HG03354 (cell line): ENCODE measurements at regions not wholly inside any gene's neighbourhood (a gene's known extent, or its start where the extent isn't known, plus 50 kb on each side); places are given as distances from the start of the nearest gene placed in this dataset.
"Not testable (repeated sequence)": the region's sequence is repeated elsewhere in the genome, so short reads cannot be mapped to it uniquely, and the experiment has no call there.

ENCODE experiments used
- ATAC-seq: cut with Tn5 transposase; IDR thresholded peaks from one replicate; pipeline ENCODE4 v1.9.1; 2021; ENCODE audit warnings: mild to moderate bottlenecking; ENCODE audit not compliant: unreplicated experiment, poor library complexity, severe bottlenecking

GRCh38 chr4:33931026-33931425, 2313.3 kb downstream of the ARAP2 start:
- no peak for ATAC-seq

- ATAC-seq = no peak
Measured at GRCh38 chr4:33940281-33940680, 2304.0 kb downstream of the ARAP2 start.

GRCh38 chr4:33941854-33942253, 2302.5 kb downstream of the ARAP2 start:
- ATAC-seq = no peak

- ATAC-seq = no peak
Measured at GRCh38 chr4:33948921-33949320, 2295.4 kb downstream of the ARAP2 start.

- not testable (repeated sequence) for ATAC-seq
Measured at GRCh38 chr4:33953848-33954247, 2290.5 kb downstream of the ARAP2 start.

DNA sequence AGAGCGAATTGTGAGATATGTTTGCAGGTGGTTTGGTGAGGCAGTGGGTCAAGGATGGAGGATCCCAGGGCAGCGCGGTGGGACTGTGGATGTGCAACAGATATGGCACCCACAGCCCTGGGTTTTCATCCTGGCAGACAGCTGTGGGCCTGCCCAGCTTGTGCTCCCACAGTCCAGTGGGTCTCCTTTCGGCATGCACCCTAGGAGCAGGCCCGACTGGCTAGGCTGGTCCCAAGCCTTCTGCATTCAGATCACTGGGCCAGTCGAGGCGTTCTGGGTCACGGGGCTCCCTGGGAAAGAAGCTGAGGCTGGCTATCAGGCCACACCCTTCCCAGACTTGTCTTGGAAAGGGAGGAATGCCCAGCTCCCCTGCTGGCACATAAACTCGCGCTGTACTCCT, 2289.6 kb downstream of the ARAP2 start:
- no peak for ATAC-seq

- ATAC-seq = no peak
Measured at GRCh38 chr4:33959519-33959918, 2284.8 kb downstream of the ARAP2 start.

DNA sequence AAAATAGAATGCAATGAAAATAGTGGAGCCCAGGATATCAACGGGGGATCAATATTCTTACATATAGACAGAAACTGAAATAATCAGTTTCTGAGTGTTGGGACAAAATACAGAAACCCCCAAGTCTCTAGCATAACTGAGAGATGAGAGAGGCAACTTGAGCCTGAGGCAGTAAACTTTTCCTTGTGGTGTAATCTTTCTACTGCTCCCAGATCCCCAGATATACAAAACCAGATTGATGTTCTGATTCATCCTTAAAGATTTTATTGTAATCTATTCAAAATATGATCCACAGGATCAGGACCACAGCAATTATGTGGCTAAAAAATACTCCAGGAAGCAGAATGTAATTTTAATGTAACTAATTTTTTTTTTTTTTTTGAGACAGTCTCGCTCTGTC, 2282.6 kb downstream of the ARAP2 start:
- no peak for ATAC-seq

GRCh38 chr4:33966808-33967207, 2277.5 kb downstream of the ARAP2 start:
- no peak for ATAC-seq

- no peak for ATAC-seq
Measured at GRCh38 chr4:33974270-33974669, 2270.0 kb downstream of the ARAP2 start.

DNA sequence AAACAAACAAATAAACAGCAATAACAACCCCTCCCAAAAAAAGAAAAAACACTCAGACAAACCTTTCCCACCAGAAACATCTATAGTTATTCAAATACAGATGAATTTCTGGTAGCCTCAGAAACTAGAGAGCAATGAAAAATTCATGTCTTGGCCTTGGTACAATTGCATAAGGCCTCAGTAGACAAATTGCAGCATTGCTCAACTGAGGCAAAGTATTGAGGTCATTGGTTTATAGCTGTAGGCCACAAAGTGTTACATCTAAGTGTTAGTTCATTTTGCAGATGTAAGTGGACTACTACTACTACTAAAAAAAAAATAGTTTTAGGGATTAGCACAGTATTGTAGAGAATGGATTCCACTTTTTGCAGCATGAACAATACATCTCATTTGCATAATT, 2268.3 kb downstream of the ARAP2 start:
- no peak for ATAC-seq

DNA sequence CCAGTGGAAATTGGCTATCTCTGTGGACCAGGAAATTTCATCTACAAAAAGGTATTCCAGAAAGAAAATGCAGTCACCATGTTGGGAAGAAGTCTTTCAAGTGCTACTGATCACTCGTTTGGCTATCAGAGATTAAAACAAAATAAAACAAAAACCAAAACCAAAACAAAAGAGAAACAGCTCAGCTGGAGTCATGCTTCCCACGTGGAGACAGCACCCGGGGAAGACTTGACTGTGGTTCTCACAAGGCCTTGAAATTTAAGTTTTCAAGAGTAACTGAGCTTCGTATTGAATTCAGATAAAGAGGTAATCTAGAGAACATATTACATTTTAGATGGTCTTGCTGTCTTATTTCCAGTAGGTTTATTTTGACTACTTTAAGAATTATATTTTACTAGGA, 2264.5 kb downstream of the ARAP2 start:
- not testable (repeated sequence) for ATAC-seq

DNA sequence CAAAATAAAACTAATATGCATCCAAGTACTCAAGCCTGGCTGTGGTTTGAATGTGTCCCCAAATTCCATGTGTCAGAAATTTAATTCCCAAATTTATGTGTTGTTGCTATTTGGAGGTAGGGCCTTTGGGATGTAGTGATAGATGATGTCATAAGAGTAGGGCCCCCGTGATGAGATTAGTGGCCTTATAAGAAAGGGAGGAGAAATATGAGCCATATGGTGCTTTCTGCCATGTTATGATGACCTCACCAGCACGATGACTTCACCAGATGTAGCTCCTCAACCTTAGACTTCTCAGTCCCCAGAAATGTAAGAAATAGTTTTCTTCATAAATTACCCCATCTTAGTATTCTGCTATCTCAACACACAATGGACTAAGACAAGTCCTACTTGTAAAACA, 2264.0 kb downstream of the ARAP2 start:
- ATAC-seq = no peak

GRCh38 chr4:33989820-33990443, 2254.4 kb downstream of the ARAP2 start:
- no peak for ATAC-seq

DNA sequence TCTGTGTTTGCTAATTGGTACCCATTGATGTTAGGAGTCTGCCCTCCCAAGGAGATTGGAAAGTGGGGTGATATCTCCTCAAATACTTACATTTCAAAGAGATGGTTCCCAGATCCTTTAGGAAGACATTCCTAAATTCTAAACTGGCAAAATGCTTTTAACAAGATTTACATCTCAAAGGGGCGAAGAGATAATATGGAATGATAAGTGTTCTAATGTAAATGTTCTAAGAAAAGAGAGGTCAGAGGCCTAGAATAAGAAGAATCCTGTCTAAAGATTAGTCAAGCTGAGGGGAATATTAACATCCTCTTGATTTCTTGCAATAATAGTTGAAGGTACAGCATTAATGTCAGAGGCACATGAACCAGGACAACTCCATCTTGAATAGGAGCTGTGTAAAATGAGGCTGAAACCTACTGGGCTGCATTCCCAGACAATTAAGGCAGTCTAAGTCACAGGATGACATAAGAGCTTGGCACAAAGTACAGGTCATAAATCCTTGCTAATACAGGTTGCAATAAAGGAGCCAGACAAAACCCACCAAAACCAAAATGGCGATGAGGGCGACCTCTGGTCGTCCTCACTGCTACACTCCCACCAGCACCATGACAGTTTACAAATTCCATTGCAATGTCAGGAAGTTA, 2248.1 kb downstream of the ARAP2 start:
- ATAC-seq = no peak

GRCh38 chr4:33998291-33998690, 2246.0 kb downstream of the ARAP2 start:
- ATAC-seq = no peak

DNA sequence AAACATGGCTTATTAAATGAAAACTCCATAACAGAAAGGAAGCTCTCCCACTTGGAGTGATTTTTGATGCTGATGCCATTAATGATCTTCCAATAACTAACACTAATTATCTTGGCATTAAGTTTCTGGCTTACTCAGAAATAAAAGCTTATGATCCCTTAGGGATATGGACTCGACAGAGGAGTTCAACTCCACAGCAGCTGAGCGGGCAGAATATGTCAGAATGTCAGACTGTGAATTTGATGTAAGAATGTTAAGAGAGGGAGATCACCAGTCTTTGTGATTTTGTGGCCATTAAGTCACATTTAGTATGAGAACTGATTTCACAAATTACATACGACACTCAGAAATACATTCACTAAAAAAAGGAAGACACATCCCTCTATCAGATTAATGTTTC, 2244.0 kb downstream of the ARAP2 start:
- ATAC-seq = no peak

DNA sequence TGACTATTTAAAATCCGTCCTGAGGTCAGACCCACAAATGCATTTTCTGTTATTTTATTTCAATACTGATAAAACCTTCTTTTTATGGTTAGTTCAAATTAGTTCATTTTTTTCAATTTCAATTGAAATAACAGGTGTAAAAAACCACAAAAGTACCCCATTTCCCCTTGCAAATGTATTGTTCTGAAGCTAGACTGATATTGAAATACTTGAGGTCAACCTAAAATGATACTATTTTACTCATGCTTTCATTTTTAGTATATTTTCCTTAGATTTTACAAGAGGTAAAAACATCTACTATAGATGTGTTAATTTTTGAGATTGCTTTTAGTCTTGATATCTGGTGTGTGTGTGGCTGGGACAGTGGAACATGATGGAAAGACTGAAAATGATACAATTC, 2237.8 kb downstream of the ARAP2 start:
- ATAC-seq = not testable (repeated sequence)

- no peak for ATAC-seq
Measured at GRCh38 chr4:34009951-34010350, 2234.4 kb downstream of the ARAP2 start.

DNA sequence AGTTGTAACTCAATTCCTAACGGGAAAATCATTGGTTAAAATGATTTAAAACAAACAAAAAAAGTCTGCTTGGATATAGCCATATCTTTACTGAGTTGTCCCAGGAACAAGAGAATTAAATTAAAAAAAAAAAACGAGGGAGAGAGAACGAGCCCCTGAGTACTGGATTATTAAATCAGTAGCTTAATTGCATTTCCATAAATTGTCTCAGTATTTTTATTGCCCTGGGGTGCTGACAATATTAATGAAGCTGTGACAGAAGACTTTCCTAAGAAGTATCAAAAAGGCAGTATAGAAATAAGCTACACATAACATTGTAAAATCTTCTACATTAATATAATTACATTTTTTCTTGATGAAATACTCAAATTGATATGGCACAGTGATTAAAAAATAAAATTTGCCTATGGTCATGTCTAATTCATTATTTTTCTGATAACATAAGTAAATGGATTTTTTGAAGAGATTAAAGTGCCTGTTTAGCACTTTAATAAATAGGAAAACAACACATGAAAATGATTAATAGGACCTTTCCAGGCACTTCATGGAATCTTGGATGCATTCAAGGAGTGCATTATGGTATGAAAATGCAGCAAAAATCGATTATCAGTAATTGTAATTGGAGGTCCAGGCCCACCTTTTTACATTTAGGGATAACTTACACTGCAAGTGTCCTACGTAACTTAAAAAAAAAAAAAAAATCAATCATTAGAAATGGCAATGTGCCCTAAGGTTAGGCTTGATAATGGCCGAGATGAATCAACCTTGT, 2233.4 kb downstream of the ARAP2 start:
- ATAC-seq = no peak

DNA sequence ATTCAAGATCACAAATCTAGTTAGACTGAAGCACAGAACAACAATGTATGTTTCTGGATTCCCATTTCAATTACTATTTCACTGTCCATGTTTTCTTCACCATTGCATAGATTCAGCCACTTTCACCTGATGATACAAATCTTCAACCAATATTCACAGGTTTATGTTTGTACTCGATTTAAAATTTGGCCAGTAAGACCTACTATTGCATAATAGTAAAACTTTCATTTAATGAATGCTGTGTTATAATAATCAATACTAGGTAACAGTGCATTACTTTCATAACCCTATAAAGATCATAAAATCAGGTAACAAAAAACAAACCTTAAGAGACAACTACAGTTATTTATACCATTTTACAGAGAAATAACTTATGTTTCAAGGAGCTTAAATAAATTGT, 2209.1 kb downstream of the ARAP2 start:
- ATAC-seq = no peak
